Upper lobe of left lung (tissue), 6 donors: ENCODE measurements at regions not wholly inside any gene's neighbourhood (a gene's known extent, or its start where the extent isn't known, plus 50 kb on each side); places are given as distances from the start of the nearest gene placed in this dataset.

Experiments used
- ATAC-seq, 2 donors: fragments of 200-7000 bp; cut with Tn5 transposase; one replicate each; pipeline ENCODE4 v1.9.1; 2022; ENCODE audit warnings: mild to moderate bottlenecking in 2 of 2, moderate library complexity in 2 of 2; ENCODE audit not compliant: low FRiP score in 2 of 2
- DNase-seq, 2 donors: peaks; one replicate each; pipeline ENCODE4 v3.0.0-alpha.2; 2019 to 2020
- H3K27ac ChIP-seq, 4 donors: fragments of 200-600 bp; sonication (generic); one replicate each; pipeline ENCODE4 v1.5.1; 2016 to 2019
- H3K27me3 ChIP-seq, 4 donors: fragments of 200-600 bp; sonication (generic); one replicate each; pipeline ENCODE4 v1.5.1; 2017 to 2019
- H3K36me3 ChIP-seq, 4 donors: fragments of 200-600 bp; sonication (generic); one replicate each; pipeline ENCODE4 v1.5.1; 2016 to 2019
- H3K4me1 ChIP-seq, 4 donors: fragments of 200-600 bp; sonication (generic); one replicate each; pipeline ENCODE4 v1.5.1; 2018 to 2019
- H3K4me3 ChIP-seq, 4 donors: fragments of 200-600 bp; sonication (generic); one replicate each; pipeline ENCODE4 v1.5.1; 2017 to 2019; ENCODE audit warnings: mild to moderate bottlenecking in 2 of 4, moderate library complexity in 1 of 4
- H3K9me3 ChIP-seq, 4 donors: fragments of 200-600 bp; sonication (generic); one replicate each; pipeline ENCODE4 v1.5.1; 2018 to 2019
- CTCF ChIP-seq, 6 experiments: fragments of 450-650 bp in 4 of 6; fragments of 200-600 bp in 2 of 6; sonication (generic) in 2 of 6; IDR thresholded peaks; one replicate each; pipeline ENCODE4 v1.5.1; 2016 to 2019; ENCODE audit warnings: antibody characterized with exemption in 6 of 6
- EP300 ChIP-seq, 4 donors: sonication (generic); formaldehyde crosslinking; IDR thresholded peaks; one replicate each; pipeline ENCODE4 v1.5.1; 2017; ENCODE audit warnings: antibody characterized with exemption in 4 of 4, control low read depth in 2 of 4
- POLR2A ChIP-seq, 4 donors: fragments of 450-650 bp; IDR thresholded peaks; one replicate each; pipeline ENCODE4 v1.5.1; 2016 to 2017; ENCODE audit warnings: antibody characterized with exemption in 4 of 4, mild to moderate bottlenecking in 2 of 4
- POLR2AphosphoS5 ChIP-seq, 2 donors: sonication (generic); formaldehyde crosslinking; IDR thresholded peaks; one replicate each; pipeline ENCODE4 v1.5.1; 2017; ENCODE audit warnings: antibody characterized with exemption in 2 of 2
- WGBS, 2 donors: methylation state at CpG; one replicate each; pipeline ENCODE4 v1.1.5; 2017 to 2018; 5-methylcytosine and 5-hydroxymethylcytosine counted together
- donor health status: DM: no; HTN: no; CAD: no; lungs with moderate emphysema.
- donor health status: DM: no; HTN: yes; CAD: no; lungs with severe emphysema.

DNA sequence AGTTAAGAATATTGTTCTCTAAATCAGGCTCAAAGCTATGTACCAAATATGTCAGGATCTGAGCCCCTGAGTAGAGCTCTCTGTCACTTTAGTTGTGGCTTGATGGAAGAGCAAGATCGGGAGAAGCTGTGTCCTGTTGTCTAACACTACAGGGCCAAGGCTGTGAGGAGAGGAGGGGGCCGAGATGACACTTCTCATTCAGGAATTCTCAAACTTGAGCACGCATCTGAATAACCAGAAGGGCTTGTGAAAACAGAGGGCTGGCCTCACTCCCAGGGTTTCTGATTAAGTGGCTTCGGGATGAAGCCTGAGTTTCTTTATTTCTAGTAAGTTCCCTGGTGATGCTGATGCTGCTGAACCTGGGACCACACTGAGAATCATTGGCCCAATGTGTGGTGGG, 209.2 kb upstream of the DAB1 start:
- Histone ChIP-seq H3K4me3 (no peak overlapping the region), H3K9me3 (no peaks in the 10 kb centered on the region), H3K36me3 (no peaks in the 10 kb centered on the region), H3K4me1 (no peaks in the 10 kb centered on the region), H3K27me3 (no peaks in the 10 kb centered on the region), H3K27ac (no peak overlapping the region)
- DNase-seq (no peak), ATAC-seq (no peak)
- 37 to 38% methylated on average over 4 of the region's 4 CpGs for WGBS, 2 donors
- TF ChIP-seq POLR2AphosphoS5 (IDR thresholded peaks at IDR 0.05), result no peak
- TF ChIP-seq CTCF (IDR thresholded peaks at IDR 0.05), result no peak
- TF ChIP-seq POLR2A (IDR thresholded peaks at IDR 0.05), result no peak
- no peak for TF ChIP-seq EP300 (IDR thresholded peaks at IDR 0.05)

GRCh38 chr1:57632401-57632800, 208.5 kb upstream of the DAB1 start:
- H3K27me3 ChIP-seq, result no peaks in the 10 kb centered on the region
- no peaks in the 10 kb centered on the region for H3K9me3 ChIP-seq
- no peak for TF ChIP-seq CTCF (IDR thresholded peaks at IDR 0.05)
- TF ChIP-seq POLR2A (IDR thresholded peaks at IDR 0.05), result no peak
- TF ChIP-seq POLR2AphosphoS5 (IDR thresholded peaks at IDR 0.05), result no peak
- TF ChIP-seq EP300 (IDR thresholded peaks at IDR 0.05), result no peak
- DNase-seq, result no peak
- H3K36me3 ChIP-seq, result no peaks in the 10 kb centered on the region
- WGBS, 2 donors, result 52 to 59% methylated on average over 3 of the region's 3 CpGs
- no peak for ATAC-seq
- H3K4me1 ChIP-seq, result no peaks in the 10 kb centered on the region
- H3K27ac ChIP-seq, result no peak overlapping the region
- H3K4me3 ChIP-seq, result no peak overlapping the region

DNA sequence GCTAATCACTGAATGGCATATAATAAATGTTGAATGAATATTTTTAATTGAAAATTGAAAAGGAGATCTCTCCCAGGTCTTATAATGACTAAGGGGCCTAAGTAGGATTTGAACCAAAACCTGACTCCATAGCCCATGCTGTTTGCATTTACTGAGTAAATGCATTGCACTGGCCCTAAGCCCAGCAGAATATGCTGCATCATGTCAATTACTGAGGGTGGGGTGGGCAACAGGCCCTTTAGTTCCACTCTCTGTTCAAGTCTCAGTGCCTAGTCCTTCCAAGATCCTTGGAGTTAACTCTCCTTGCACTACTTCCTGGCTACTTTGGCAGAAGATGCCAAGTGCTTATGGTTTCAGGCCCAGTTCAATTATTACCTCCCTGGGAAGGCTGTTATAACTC, 203.8 kb upstream of the DAB1 start:
- TF ChIP-seq CTCF (IDR thresholded peaks at IDR 0.05) (no peak), EP300 (IDR thresholded peaks at IDR 0.05) (no peak), POLR2AphosphoS5 (IDR thresholded peaks at IDR 0.05) (no peak), POLR2A (IDR thresholded peaks at IDR 0.05) (no peak)
- DNase-seq (no peak), ATAC-seq (no peak)
- Histone ChIP-seq H3K4me3 (no peak overlapping the region), H3K4me1 (peaks cover 0 to 6% (median 0%) of the 10 kb centered on the region in 4 donors), H3K27me3 (no peaks in the 10 kb centered on the region), H3K9me3 (no peaks in the 10 kb centered on the region), H3K36me3 (no peaks in the 10 kb centered on the region), H3K27ac (no peak overlapping the region)

- Histone ChIP-seq H3K9me3 (no peaks in the 10 kb centered on the region), H3K4me3 (no peak overlapping the region), H3K27ac (no peak overlapping the region), H3K27me3 (no peaks in the 10 kb centered on the region), H3K36me3 (no peaks in the 10 kb centered on the region), H3K4me1 (peaks cover 0 to 8% (median 0%) of the 10 kb centered on the region in 4 donors)
- DNase-seq (no peak), ATAC-seq (no peak)
- no peak for TF ChIP-seq POLR2A (IDR thresholded peaks at IDR 0.05)
- 72 to 75% methylated on average over 3 of the region's 3 CpGs for WGBS, 2 donors
These were observed 200.1 kb upstream of the DAB1 start for GRCh38 chr1:57623791-57624538.

DNA sequence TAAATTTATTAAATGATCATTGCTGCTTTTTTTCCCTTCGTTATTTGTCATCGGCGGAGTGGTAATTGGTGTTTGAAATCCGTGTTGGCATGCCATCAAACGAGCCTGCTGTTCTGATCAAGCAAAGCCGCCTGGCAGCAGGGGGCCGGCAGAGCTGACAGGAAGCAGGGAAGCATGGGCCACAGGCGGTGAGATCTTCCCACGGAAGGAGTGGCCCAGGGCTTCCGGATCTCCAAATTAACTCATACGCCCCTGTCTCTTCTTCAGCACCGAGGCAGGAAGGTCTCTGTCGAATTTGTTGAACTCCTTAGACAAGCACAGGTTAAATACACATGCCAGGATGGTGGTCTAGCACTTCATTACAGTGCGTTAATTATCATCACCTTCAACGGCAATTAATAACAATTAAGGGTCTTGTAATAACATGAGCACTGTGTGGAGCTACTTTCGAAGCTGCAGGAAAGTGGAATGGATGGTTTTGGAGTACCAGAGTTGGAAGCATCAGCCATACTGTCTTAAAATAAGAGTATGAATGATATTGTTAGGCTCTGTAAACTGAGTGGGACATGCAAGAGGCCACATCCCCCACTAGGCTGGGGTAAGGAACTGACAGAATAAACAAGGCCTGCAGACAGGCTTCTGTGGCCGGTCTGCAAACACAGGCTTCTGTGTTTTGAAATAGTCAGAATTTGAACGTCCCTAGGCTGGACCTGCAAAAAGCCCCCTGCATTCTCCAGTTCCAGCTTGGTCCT, 199.4 kb upstream of the DAB1 start:
- Histone ChIP-seq H3K9me3 (no peaks in the 10 kb centered on the region), H3K4me3 (no peak overlapping the region), H3K27ac (no peak overlapping the region), H3K36me3 (no peaks in the 10 kb centered on the region), H3K27me3 (no peaks in the 10 kb centered on the region), H3K4me1 (peaks cover 0 to 8% (median 0%) of the 10 kb centered on the region in 4 donors)
- TF ChIP-seq POLR2AphosphoS5 (IDR thresholded peaks at IDR 0.05) (no peak), CTCF (IDR thresholded peaks at IDR 0.05) (no peak), EP300 (IDR thresholded peaks at IDR 0.05) (no peak)
- peak; percentile 21 to 37 for DNase-seq
- ATAC-seq, result peak in 1 of 2 donors; percentile 47
- WGBS, 2 donors, result 46 to 50% methylated on average over 15 to 18 of the region's 18 CpGs
